Fibroblast of lung (primary cell): ENCODE measurements at regions not wholly inside any gene's neighbourhood (a gene's known extent, or its start where the extent isn't known, plus 50 kb on each side); places are given as distances from the start of the nearest gene placed in this dataset.

Experiments
- EZH2 ChIP-seq: IDR thresholded peaks from 2 replicates; pipeline ENCODE4 v1.5.1; 2012; ENCODE audit warnings: low read length, control low read depth, mild to moderate bottlenecking; ENCODE audit errors: missing control alignments
- TF ChIP-seq, protein P1 (sequence below), 2 donors: IDR thresholded peaks in 1 of 2; conservative IDR thresholded peaks in 1 of 2; 1 replicate in 1 of 2; 2 replicates in 1 of 2; pipeline ENCODE4 v1.5.1; 2011 to 2012; ENCODE audit warnings: low read length in 2 of 2, control low read depth in 1 of 2, inconsistent platforms in 1 of 2, low read depth in 1 of 2, mild to moderate bottlenecking in 1 of 2

DNA sequence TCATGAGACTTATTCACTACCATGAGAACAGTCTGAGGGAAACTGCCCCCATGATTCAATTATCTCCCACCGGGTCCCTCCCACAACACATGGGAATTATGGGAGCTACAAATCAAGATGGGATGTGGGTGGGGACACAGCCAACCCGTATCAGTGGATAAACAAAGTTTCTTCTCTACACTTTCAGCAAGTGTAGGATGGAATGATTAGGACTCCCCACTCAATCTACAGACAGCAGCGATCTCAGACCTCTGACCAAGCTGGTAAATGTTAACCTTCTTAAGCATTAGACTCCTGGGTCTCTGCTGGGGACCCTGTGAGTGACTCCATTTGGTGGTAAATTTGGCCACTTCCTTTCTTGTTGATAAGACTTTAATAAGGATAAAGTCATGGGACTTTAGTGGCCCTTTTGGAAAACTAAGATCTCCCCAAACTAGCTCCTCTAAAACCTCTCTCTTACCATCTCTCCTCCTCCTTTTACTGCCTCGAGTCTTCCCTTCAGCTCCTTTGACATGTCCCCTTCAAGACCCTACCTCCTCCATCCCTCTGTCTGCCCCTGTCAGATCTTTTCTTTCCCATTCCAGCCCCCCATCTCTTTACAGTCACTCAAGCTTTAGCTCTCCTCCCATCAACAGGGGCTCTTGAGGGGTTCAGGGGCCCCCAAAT, 71.9 kb downstream of the MYL12B start:
- TF ChIP-seq, protein P1, sequence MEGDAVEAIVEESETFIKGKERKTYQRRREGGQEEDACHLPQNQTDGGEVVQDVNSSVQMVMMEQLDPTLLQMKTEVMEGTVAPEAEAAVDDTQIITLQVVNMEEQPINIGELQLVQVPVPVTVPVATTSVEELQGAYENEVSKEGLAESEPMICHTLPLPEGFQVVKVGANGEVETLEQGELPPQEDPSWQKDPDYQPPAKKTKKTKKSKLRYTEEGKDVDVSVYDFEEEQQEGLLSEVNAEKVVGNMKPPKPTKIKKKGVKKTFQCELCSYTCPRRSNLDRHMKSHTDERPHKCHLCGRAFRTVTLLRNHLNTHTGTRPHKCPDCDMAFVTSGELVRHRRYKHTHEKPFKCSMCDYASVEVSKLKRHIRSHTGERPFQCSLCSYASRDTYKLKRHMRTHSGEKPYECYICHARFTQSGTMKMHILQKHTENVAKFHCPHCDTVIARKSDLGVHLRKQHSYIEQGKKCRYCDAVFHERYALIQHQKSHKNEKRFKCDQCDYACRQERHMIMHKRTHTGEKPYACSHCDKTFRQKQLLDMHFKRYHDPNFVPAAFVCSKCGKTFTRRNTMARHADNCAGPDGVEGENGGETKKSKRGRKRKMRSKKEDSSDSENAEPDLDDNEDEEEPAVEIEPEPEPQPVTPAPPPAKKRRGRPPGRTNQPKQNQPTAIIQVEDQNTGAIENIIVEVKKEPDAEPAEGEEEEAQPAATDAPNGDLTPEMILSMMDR (conservative IDR thresholded peaks at IDR 0.05 in 1 of 2, IDR thresholded peaks at IDR 0.05 in 1 of 2; ENCODE audit: low read depth in 1 of 2, low read length in 2 of 2) = no peak
- TF ChIP-seq EZH2 = no peak
